GM18951 (cell line): ENCODE measurements at regions not wholly inside any gene's neighbourhood (a gene's known extent, or its start where the extent isn't known, plus 50 kb on each side); places are given as distances from the start of the nearest gene placed in this dataset.

Experiments used
- POLR2A ChIP-seq: IDR thresholded peaks from 4 replicates; pipeline ENCODE4 v1.6.1; 2011; ENCODE audit warnings: mild to moderate bottlenecking; ENCODE audit not compliant: insufficient read length, insufficient read depth; ENCODE audit errors: extremely low read depth
- in situ Hi-C: fragments of 300-500 bp; cut with MboI; formaldehyde crosslinking; loops from one replicate; pipeline ENCODE4 v1.12.0; 2022; ENCODE audit warnings: low sequenced_read_pairs, mixed read lengths, inconsistent platforms; ENCODE audit not compliant: unreplicated experiment

- no peak for TF ChIP-seq POLR2A
- in situ Hi-C loops, result no loop called here
These were observed 140.3 kb upstream of the ANKRD1 start for GRCh38 chr10:91061187-91061586.

DNA sequence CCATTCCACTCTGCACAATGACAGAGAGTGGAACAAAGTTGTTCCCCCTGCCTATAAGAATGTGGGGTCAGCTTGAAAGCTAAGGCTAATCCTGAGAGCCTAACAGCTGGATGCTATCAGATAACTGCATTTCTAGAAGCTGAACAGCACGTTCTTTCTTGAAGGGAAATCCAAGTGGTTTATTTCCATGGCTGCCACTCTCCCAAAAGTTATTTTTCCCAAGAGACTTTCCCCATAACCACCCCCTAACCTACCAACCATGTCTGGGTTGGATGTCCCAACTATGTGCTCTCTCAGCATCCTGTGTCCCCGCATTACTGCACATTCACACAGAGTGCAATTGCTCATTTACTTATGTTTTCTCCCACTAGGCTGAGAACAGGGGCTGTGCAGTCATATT lies 140.7 kb upstream of the ANKRD1 start:
- no peak for TF ChIP-seq POLR2A
- in situ Hi-C loops, result no loop called here

DNA sequence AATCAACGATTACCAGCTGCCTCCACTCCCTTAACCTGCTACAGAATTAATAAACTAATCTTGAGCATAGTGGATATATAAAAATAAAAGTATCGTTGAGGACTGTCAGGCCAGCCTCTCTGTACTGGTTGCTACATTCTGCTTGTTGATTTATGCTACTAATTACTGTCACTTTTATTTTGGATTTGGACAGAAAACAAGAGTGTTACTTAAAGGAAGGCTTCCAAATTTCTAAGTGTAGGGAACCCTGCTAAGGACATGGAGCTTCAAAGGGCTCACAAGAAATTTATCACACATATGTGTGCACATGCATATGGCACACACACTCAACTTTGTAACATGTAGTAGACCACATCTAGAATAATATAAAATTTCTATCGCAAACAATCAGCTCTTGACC lies 141.2 kb upstream of the ANKRD1 start:
- in situ Hi-C loops, result no loop called here
- no peak for TF ChIP-seq POLR2A

- TF ChIP-seq POLR2A, result no peak
- in situ Hi-C loops, result no loop called here
These were observed 148.7 kb upstream of the PCGF5 start for GRCh38 chr10:91071786-91072185.

DNA sequence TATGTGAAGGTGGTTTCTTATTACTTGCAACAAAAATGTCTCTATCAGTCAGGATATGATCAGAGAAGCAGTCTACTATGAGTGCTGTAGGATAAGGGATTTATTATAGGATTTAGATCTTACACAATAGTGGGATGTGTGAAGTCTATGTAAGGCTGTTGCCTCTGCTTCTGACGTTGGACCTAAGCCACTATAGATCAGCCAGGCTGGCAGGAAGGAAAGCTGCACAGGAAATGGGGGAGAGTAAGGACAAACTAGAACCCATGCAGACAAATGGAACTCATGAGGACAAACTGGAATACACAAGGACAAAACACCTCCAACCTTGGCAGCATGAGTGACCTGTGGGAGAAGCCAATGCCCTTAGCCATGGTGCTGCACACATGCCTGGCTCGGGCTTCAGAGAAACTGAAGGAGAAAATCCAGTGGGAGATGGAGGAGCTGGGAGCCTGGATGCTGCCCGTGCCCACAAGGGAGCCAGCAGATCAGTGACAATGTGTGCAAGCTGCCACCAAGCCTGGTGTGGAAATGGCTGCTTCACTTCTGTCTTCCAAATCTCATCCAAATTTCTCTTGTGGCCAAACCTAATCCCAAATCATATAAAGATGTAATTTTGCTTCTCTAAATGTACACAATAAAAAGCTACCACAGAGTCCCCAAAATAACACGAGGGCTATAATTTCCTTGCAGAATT lies 147.0 kb upstream of the PCGF5 start:
- no peak for TF ChIP-seq POLR2A
- in situ Hi-C loops, result no loop called here

DNA sequence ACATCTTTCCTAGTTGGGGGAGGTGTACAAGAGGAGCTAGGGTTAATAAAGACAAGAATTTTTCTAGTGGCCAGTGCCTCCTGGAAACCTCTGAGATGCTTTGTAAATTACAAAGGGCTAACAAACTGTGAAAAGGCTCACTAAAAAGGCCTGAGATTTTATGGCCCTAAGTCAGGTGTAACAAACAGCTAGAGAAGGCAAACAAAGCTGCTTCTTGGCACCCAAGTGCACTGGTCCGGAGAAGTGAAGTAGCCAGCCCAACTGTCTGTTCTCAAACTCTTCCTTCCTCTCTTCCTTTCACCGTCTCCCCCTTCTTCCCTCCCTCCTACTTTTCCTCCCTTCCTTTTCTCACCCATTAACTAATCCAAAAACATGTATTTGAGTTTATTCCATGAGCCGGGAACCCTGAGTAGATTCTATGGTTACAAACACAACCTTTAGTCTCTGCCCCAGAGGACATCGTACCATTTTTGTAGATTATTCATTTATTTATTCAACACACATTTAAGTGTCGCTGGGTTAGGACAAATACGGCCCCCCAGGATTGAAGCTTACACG lies 143.4 kb upstream of the PCGF5 start:
- TF ChIP-seq POLR2A, result no peak
- in situ Hi-C loops, result no loop called here

DNA sequence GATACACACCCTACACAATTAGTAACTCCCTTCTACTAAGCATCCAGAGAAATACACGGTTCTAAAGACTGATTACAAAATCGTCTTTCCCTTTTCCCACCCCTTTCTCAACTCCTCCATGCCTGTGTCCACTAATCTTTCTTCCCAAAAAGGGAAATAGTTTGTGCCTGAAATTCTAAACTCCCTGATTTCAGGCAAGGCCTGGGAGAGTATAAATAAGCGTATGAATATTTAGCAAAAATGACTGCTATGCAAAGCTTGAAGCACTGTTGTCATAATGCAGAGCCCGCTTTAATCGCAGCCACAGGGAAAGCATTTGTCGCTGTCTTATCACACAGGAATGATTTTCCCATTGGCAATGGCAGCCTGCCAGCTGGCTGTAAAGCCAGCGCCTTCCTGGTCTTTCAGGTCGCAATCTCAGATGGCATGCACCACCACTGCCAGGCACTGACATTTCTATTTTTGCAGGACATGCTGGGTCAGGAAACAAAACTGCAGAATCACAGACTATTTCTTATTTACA lies 142.9 kb upstream of the PCGF5 start:
- TF ChIP-seq POLR2A, result no peak
- in situ Hi-C loops, result no loop called here

GRCh38 chr10:91080776-91081175 lies 139.7 kb upstream of the PCGF5 start:
- in situ Hi-C loops, result no loop called here

DNA sequence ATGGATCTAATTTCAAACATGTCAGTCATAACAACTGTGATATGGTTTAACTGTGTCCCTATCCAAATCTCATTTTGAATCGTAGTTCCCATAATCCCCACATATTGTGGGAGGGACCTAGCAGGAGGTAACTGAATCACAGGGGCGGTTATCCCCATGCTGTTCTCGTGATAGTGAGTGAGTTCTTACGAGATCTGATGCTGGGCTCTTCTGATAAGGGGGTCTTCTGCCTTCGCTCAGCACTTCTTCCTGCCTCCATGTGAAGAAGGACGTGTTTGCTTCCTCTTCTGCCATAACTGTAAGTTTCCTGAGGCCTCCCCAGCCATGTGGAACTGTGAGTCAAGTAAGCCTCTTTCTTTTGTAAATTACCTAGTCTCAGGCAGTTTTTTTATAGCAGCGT lies 138.0 kb upstream of the PCGF5 start:
- TF ChIP-seq POLR2A, result no peak
- in situ Hi-C loops, result no loop called here

More at GRCh38 chr10:91080776-91081175, 139.7 kb upstream of the PCGF5 start:
- no peak for TF ChIP-seq POLR2A

- no peak for TF ChIP-seq POLR2A
- in situ Hi-C loops, result no loop called here
These were observed 131.9 kb upstream of the PCGF5 start for GRCh38 chr10:91088300-91089140.

- no peak for TF ChIP-seq POLR2A
- in situ Hi-C loops, result no loop called here
These were observed 129.5 kb upstream of the PCGF5 start for GRCh38 chr10:91090761-91091529.

- in situ Hi-C loops, result no loop called here
- TF ChIP-seq POLR2A, result no peak
These were observed 128.7 kb upstream of the PCGF5 start for GRCh38 chr10:91091780-91092179.

DNA sequence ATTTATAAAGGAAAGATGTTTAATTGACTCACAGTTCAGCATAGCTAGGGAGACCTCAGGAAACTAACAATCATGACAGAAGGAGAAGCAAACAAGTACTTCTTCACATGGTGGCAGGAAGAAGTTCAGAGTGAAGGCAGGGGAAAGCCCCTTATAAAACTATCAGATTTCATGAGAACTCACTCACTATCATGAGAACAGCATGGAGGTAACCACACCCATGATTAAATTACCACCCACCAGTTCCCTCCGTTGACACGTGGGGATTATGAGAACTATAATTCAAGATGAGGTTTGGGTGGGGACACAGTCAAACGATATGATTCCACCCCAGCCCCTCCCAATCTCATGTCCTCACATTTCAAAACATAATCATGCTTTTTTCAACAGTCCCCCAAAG lies 124.2 kb upstream of the PCGF5 start:
- in situ Hi-C loops, result no loop called here
- TF ChIP-seq POLR2A, result no peak
